ENCODE measurements at regions not wholly inside any gene's neighbourhood (a gene's known extent, or its start where the extent isn't known, plus 50 kb on each side); places are given as distances from the start of the nearest gene placed in this dataset.

DNA sequence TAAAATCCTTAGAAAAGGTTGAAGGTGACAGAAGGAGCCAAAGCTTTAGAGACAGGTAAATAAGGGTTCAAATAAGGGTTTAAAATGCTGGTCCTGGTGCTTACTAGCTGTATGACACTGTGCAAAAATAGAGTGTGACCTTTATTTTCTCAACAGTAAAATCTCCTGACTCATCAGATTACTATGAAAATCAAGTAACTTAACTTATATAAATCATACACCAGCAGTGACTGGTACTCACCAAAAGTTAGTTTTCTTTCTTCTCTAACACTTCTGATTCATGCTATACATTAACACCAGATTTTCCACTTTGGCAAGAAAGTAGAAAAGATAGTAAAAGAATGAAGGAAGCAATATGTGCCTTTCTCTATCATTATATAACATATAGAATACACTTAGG, 205.9 kb upstream of the GBE1 start:
- no peak for DNase-seq (ENCODE audit: low read depth)

DNA sequence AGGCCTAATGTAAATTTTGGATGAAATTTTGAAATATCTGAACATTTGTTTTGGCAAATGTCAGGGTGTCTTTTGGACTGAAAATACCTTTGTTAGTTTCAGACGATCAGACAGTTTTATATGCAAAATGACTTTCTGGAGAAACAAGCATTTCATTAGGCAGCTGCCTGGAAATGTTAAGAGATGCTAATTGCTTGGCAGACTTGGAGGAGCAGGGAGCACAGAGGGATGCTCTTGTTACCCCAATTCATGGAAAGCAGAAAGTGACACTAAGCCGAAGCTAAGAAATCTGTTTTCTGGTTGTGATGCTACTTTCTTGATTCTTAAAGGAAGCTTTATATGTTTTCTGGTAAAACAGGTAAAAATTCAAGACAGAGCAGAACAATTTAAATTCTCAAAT, 204.3 kb upstream of the GBE1 start:
- DNase-seq (ENCODE audit: low read depth), result no peak

DNA sequence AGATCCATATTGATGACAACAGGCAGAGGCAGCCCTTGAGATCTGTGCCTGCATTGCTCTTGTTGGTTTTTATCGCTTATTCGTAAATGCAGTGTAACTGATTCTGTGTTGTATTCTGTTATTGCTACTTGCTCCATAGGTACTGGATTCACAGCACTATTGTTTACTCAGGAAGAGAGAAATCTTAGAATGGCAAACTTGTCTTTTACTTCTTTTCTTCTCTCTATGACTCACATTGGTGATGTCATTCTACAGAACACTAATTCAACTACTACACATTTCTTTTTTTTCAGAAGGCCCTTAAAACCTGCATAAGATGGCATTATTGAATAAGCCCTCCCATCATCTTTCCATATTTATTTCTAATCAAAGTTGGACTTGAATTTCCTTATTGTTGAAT, 201.0 kb upstream of the GBE1 start:
- no peak for DNase-seq (ENCODE audit: low read depth)

DNA sequence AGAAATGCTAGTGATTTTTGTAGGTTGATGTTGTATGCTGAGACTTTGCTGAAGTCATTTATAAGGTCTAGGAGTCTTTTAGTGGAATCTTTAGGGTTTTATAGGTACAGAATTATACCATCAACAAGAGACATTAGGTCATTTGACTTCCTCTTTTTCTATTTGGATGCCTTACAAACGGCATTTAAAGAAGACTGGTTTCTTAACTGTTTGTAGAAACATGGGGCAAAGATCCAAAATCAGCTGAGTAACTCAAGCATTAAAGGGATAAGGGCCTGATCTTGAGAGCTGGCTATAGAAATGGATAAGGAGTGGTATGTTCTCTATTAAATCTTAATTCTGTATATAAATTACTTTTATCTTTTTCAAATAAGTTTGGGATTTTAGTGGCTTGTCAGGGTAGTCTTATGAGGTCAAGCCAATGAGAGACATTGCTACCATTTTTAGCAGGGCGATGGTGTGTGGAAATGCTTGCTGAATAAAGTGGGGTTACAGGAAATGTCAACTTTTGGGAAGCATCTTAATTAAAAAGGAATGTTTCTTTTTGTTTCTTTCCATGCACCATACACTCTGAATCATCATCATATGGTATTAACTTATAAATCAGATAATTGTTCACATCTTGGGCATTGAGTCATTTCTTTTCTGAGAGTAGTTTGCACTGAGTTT, 197.7 kb upstream of the GBE1 start:
- DNase-seq (ENCODE audit: low read depth), result no peak

DNA sequence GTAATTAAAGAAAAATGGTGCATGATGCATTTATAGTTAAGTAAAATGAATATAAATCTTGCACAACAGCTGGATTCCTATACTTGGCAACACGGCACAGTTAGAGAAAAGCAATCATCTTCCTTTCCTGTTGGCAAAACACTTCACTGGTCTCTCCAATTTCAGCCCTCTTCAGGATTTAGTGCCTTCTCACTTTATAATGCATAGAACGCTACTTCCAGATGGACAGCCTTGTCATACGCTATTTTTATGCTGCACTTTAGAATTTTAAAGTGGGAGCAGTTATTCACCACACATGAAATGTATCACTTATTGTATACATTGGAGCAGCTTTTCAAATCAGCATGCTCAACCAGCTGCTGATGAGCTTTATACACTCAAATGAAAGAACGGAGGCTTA, 194.4 kb upstream of the GBE1 start:
- DNase-seq (ENCODE audit: low read depth), result no peak

DNA sequence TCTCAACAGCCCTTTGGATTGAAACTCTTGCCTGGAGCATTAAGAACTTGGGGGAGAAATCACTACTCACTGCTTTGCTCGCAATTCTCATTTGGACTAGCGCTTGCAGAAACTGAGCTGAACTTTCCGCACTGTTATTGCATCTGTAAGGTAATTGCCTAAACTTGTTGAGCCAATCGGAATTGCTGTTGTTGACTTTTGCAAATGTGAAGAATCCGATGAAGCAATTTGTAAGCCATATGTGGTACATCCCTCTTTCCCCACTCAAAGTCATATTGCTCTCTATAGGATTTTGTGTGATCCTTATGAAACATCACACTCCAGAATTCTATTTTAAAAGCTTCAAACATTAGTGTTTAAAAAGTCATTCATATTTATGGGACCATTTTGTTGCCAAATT, 191.7 kb upstream of the GBE1 start:
- no peak for DNase-seq (ENCODE audit: low read depth)

DNA sequence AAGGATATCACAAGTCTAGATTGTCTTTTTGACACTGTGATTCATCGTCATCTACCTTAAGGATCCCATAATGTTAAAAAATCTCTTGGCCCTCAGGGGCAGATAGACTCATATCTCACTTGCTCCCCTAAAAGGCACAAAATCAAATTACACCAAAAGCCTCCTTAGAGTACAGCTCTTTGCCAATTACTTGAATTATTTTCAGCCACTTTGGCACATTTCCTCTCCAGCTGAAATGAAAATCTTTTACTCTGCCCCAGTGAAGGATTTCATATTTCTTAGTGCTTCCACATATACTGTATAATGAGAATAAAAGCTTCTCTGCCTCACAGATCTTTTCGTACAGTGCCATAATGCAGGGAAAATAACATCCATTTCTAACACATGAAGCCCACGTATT, 190.7 kb upstream of the GBE1 start:
- no peak for DNase-seq (ENCODE audit: low read depth)

DNA sequence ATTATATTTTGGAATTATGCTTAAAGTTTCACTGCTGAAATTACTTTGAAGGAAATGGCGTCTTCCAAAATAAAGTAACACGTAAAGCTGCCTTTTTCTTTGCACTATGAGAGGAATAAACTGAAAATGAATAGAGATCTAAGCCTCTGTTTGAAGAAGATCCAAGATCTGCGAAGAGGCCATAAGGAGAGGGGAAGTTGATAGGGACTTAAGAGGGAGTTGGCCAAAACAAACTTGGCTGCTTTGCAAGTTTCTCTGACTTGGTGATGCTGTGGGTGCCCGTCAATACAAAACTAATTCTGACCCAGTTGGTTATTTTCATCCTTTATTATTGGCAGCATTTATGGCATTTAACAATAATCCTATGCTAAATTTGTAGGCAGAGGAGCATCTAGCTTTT, 190.2 kb upstream of the GBE1 start:
- no peak for DNase-seq (ENCODE audit: low read depth)

DNA sequence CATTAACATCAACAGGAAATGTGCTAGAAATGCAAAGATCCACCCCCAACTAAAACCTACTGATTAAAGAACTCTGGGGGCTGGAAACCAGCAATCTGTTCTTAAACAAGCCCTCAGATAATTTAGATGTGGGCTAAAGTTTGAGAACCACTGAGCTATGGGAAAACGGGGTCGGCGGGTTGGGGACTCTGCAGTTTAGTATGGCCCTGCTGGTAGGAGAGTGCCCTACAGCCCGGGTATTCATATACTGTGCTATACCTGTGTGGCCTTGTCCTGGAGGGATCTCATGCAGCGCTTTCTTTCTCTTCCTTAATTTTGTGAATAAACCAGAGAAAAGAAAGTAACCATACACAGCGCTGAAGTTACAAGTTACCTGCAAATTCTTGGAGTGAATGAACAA, 189.7 kb upstream of the GBE1 start:
- no peak for DNase-seq (ENCODE audit: low read depth)

DNA sequence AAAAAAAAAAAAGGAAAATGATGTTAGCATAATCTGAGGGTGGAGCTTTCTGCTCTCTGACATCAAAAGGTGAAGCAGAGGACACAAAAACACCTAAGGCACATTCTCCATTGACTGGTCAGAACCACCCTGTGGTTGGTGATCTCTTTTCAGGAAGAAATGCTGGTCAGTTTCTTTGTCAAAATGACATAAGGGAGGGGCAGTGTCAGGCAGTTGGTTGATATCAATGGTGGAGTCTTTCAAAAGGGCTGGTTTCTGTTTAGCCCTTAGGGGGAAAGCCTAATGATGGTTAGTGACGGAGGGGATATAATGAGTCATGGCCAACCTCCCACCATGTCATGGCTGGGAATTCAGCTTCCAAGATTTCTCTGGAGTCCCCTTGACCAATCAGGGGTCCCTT, 185.9 kb upstream of the GBE1 start:
- DNase-seq (ENCODE audit: low read depth), result no peak

DNA sequence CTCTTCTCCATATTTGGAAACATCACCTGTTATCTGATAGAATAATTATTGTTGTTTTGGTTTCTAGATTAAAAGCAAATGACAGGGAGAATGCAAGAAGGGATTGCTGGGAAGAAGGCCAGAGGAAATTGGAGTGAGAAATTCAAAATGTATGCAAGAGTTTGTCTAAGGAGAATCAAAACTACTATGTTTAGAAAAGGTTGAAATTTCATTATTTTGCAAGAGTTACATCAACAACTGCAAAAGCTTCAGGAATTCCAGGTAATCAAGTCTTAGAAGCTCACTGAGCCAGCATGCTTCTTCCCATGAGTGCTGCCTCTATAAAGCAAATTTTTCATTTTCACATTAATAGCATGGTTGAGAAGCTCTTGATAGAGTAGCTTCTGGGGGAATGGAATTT, 177.2 kb upstream of the GBE1 start:
- DNase-seq (ENCODE audit: low read depth), result no peak

DNA sequence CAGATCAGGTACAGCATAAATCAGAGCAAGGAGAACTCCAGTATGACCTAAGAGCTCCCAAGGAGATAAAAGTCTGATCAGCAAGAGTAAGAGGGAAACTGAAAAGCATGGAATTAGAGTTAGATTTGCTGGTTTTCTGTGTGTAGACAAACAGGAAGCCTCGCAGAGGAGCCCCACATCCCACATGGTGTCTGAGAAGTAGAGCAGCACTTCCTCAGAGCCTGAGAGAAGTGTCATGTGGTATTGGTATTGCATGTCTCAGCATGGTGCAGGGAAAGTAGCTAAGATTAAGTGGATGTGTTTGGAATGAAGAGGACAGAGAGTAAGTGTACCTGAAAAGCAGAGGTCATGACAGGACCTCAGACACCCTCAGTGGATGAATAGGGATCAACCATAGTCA, 175.4 kb upstream of the GBE1 start:
- no peak for DNase-seq (ENCODE audit: low read depth)

DNA sequence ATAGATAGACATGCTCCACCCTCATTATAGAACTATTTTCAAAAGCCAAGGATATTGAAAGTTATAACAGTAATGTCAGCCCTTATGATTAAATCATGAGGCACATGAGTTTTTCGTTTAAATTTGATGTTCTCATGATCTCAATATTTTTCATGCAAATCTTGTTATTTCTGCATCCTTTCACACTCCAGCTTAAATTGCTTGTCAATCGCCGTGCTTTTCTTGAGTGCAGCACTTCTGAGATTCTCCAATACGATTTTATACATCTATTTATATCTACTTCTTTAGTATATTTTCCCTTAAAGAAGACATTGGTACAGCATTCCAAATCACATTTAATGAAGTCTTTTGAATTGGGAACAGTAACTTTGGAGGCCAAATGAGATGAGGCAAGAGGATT, 171.2 kb upstream of the GBE1 start:
- no peak for DNase-seq (ENCODE audit: low read depth)

DNA sequence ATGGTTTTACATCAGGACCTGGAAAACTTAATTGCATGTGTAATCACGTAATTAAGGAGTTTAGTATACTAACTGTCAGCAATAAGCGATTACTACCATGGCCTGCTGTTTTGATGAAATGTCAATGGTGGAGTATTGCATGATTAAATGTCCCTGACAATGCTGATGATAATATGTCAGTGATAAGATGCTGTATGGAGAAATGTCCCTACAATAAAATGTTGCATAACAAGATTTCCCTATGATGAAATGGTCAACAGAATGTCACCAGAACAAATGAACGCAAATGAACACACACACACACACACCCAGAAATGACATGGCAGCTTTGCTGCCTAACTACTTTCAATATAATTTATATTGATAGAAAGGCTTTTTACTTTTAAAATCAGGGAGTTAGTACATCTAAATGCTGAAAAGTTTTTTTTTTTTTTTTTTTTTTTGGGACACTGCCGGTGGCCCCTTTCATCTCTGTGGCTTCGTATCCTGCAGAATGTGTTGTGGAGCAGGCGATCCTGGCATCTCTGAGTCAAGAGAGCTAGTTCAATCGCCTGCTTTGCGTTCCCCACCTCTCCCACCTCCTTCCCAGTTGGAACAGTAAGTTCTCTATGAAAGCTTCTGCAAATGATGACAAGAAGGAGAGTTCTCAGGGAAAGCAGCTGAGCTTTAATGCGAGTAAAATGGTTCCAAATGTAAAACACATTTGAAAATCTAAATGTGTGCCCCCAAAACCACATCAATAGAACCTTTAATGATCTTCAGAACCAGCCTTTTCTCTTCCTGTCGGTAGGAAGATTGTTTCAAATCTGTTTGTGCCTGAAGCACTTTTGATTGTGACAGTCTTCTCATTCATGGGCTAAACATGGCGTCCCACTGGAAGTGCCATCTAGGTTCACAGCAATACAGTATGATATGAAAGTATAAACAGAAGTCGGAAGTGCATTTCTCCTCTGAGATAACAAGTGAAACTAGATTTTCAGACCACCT, 170.1 kb upstream of the GBE1 start:
- DNase-seq (ENCODE audit: low read depth), result no peak

DNA sequence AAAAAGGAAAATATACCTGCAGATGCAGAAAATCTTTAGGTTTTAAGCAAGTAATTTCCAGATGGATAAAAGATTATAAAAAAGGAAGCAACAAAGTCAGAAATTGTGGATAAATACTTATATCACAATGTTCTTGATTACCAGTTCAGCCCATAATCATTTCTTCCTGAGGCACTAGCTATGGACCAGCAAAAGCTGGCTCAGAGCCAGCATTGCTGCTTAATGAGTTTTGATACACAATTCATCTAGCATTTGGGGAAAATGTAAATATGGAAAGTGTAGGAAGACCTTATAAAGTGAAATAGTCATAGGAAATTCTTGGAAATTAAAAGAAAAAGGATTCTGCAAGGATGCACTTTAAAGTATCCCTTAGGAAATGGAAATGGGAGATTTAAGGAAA, 168.3 kb upstream of the GBE1 start:
- DNase-seq (ENCODE audit: low read depth), result no peak

DNA sequence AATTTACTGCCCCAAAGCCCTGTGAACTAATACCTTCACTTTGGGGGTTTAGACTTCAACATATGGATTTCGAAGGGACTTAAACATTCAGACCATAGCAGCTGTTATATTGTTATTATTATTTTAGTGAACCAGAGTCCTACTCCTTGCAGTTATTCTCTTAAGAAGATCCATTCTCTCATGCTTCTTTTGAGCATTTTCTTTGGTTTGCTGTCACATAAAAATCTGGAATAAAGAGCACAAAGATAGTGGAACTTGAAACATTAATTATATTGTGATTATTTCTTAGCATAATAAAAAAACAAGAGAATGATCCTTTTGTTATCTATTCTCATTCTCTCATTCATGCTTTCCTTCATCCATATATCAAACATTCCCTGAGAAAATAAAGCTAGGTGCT, 166.4 kb upstream of the GBE1 start:
- no peak for DNase-seq (ENCODE audit: low read depth)

DNA sequence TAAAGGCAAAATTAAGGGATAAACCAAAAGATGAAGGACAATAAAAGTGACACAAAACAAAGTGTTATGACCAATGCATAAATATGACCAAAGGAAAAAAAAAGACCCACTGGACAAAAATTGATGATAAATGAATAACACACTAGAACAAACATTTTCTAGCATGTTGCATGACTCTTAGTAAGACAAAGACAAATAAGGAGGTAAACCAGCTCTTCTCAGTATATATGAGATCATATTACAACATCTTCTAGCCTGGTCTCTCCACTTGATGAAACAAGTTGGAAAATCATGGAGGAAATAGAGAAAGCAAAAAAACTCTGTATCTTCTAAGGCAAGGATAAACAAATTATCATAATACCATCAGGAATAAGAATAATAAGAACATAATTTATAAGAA, 163.9 kb upstream of the GBE1 start:
- DNase-seq (ENCODE audit: low read depth), result no peak

DNA sequence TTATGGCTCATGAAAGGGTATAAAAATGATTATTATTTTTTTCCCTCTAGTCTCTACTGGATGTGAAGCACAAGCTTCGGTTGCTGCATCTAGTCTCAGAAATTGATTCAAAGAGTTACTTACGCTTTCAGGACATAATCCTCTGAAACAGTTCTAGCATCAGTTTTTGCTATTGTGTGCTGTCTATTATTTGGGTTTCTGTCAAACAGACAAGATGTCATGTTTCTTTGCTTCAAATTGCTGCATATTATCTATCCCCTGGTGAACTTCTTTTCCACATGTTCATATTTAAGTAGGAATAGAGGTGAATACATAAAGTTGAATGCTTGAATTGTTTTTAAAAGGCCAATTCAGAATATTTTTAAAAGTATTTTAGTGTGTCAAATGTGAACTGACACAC, 161.6 kb upstream of the GBE1 start:
- DNase-seq (ENCODE audit: low read depth), result no peak

DNA sequence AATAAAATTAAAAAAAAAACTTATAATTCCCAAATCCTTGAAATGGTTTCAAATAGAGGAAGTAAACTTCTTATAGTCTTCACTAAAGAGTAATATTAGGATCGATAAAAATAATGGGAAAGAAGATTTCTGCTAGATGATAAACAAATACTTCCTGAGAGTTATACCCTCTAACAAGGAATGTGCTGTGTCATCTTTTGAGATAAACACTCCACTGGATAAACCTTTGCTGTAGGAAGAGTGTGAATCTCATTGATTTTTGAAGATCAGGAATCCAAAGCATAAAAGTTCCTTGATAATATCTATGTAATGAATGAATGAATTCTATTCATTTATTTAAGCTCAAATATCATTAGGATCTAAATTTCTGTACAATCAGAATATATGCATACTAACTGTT, 161.0 kb upstream of the GBE1 start:
- DNase-seq (ENCODE audit: low read depth), result no peak

DNA sequence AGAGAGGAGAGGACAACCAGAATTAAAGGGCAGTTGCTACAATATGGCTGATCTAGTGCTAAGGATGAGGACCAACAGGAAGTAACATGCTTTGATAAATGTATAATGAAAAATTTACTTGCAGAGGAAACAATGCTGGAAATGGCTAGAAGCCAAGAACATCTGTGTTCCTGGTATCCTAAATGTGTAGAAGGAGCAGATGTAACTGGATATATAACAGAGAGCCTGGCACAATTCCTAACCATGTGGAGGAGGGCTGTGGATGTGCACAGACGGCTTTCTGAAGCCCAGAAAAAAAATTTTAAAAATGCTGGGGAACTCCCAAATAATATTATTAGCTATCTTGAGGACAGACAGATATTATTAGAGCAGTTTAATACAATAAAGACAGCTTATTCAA, 159.4 kb upstream of the GBE1 start:
- no peak for DNase-seq (ENCODE audit: low read depth)

DNA sequence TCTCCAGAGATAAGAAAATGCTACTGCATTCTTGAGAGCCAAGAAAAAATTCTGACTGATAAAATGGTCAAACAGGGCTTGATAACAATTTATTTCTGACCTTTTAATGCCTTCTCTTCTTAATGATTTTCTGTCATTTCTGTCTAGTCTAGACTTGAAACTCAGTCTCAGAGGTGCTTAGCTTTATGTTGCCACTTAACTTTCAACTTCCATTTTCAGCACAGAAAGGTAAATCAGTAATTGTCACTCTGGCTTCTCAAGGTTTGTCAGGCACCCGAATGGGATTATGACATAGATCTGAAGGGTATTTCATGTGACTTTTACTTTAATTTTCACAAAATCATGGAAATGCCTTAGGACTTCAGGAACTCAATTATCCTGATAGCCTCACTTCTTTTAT, 155.4 kb upstream of the GBE1 start:
- DNase-seq (ENCODE audit: low read depth), result no peak

DNA sequence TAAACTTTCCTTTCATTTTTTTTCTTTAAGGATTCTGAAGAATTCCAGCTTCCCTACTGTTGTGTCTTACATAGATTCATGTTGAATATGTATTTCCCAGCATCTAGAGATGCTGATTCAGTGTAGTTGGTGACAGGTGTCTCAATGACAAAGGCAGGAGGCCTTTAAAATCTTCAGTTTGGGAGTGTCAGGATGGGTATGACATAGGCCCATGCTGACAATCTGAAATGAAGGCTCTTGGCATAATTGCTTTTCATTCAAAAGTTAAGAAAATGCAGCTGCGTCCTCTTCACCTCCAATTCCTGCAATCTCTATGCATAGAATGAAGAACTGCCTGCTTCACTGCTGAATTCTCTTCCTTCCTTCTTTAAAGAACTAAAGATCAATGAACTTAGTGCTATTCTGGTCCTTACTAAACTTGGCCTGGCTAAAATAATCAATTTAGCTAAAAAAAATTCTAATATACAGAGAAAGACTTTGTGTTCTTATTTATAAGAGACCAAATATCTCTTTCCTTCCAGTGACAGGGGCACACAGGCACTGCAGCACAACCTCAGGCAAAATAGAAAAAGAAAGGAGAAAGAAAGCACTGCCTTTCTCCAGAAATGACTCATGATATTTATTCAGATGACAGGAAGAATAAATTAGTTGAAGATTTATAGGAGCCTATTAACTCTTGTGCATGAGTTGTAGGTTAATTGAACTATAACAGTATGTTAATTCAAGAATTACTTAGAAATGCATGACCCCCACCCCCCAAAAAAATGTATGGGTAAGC, 152.6 kb upstream of the GBE1 start:
- DNase-seq (ENCODE audit: low read depth), result no peak

DNA sequence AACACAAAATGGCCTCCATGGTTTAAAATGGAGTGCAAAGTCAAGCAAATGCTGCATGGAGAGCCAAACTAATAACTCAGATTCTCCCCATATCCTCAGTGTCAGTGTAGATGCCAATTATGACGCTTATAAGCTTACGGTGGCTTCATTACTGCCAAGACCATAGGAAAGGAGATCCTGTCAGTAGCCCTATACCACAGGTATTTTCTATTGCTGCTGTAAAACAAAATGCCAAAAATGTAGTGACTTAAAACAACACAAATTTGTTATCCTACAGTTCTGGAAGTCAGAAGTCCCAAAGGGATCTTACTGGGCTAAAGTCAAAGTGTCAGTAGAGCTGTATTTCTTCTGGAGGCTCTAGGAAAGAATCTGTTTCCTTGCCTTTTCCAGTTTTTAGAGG, 149.8 kb upstream of the GBE1 start:
- DNase-seq (ENCODE audit: low read depth), result no peak
